ENCODE measurements at regions not wholly inside any gene's neighbourhood (a gene's known extent, or its start where the extent isn't known, plus 50 kb on each side); places are given as distances from the start of the nearest gene placed in this dataset.

DNA sequence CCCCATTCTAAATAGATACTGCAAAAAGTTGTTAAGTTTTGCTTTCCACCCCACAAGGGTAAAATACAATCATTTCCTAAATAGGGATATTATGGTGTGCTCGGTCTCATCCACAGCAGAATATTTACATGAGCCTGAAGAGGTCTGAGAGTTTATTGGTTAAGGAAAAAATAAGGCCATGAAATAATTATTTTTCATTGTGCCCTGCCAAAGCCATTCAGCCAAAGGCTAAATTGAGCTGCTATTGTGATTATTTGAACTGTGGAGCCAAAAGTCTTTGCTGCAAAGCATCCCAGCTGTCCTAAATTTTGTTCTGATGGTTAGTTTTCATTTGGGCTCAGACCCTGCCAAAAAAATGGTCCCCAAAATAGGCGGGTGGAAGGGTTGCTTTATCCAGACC, 298.7 kb upstream of the ESRRG start:
- ATAC-seq = no peak
- intact Hi-C loops (cut with micrococcal nuclease; ENCODE audit: unreplicated experiment) (no loop called here), in situ Hi-C loops (cut with MboI) (no loop called here)
- no peak overlapping the region for H2AFZ ChIP-seq (ENCODE audit: control insufficient read depth, low read depth, low read length)
- H3K9ac ChIP-seq (ENCODE audit: control insufficient read depth, insufficient read depth, low read length) = no peak overlapping the region
- H3K36me3 ChIP-seq (ENCODE audit: control insufficient read depth in 2 of 2, insufficient read depth in 2 of 2, low read length in 1 of 2) = no peaks in the 10 kb centered on the region
- H3K4me3 ChIP-seq = no peak overlapping the region
- no peaks in the 10 kb centered on the region for H3K9me3 ChIP-seq (replicated peaks; ENCODE audit: control insufficient read depth, insufficient read depth, low read length)
- BruUV-seq (replicated peaks) = no TSS peak
- ChIA-PET SMC1A (ENCODE audit: uncharacterized antibody, unreplicated experiment) (no interaction called here), CTCF (no interaction called here), RAD21 (ENCODE audit: unreplicated experiment) (no interaction called here), POLR2A (no interaction called here)
- H3K27ac ChIP-seq (ENCODE audit: control insufficient read depth, insufficient read depth) = no peak overlapping the region
- no peak overlapping the region for H3K4me2 ChIP-seq (ENCODE audit: control insufficient read depth, insufficient read depth)
- no peak for DNase-seq (ENCODE audit: low read depth, low spot score)
- H3K79me2 ChIP-seq (ENCODE audit: control insufficient read depth, insufficient read depth, low read length) = no peaks in the 10 kb centered on the region
- no peak for TF ChIP-seq IKZF1 (conservative IDR thresholded peaks at IDR 0.05)
- TF ChIP-seq, protein P1, sequence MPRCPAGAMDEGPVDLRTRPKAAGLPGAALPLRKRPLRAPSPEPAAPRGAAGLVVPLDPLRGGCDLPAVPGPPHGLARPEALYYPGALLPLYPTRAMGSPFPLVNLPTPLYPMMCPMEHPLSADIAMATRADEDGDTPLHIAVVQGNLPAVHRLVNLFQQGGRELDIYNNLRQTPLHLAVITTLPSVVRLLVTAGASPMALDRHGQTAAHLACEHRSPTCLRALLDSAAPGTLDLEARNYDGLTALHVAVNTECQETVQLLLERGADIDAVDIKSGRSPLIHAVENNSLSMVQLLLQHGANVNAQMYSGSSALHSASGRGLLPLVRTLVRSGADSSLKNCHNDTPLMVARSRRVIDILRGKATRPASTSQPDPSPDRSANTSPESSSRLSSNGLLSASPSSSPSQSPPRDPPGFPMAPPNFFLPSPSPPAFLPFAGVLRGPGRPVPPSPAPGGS (IDR thresholded peaks at IDR 0.05; ENCODE audit: borderline replicate concordance, insufficient read depth, low read depth, low read length, poor library complexity, severe bottlenecking) = no peak
- peaks cover 2% of the 10 kb centered on the region; the same call in 1 of the 2 replicates for H3K4me1 ChIP-seq (ENCODE audit: control insufficient read depth, insufficient read depth, low read length)
- no peak for FAIRE-seq
- no peaks in the 10 kb centered on the region for H4K20me1 ChIP-seq (ENCODE audit: control insufficient read depth, insufficient read depth)
- peaks cover 0 to 3% of the 10 kb centered on the region in 2 experiments; a peak in 2 of 4 replicates for H3K27me3 ChIP-seq (replicated peaks in 1 of 2; ENCODE audit: control insufficient read depth in 2 of 2, insufficient read depth in 2 of 2, low read length in 1 of 2)
- 2% methylated on average over 2 of the region's 2 CpGs for WGBS (ENCODE audit: insufficient coverage, insufficient replicate concordance, low lambda C conversion rate, missing lambda C conversion rate)

DNA sequence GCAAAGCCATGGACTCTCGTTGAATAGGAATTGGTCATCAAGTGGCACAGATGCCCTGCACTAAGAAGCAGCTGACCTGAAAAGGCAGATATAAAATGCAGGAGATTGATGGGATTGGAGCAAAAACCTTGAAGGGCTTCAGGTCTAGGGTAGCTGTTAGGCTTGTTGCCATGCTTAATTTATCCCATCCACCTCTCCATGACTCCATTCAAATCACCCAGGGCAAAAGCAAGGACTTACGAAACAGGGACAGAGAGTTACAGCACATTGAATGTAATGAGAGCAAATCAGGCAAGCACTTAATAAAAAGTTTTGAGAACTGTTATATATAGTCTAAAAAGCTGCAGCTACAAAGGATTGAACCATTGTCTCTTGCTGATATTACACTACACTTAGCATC, 298.2 kb upstream of the ESRRG start:
- Histone ChIP-seq H3K4me1 (ENCODE audit: control insufficient read depth, insufficient read depth, low read length) (no peaks in the 10 kb centered on the region), H3K9me3 (replicated peaks; ENCODE audit: control insufficient read depth, insufficient read depth, low read length) (no peaks in the 10 kb centered on the region), H3K4me2 (ENCODE audit: control insufficient read depth, insufficient read depth) (no peak overlapping the region), H3K79me2 (ENCODE audit: control insufficient read depth, insufficient read depth, low read length) (no peaks in the 10 kb centered on the region), H2AFZ (ENCODE audit: control insufficient read depth, low read depth, low read length) (no peak overlapping the region), H3K27ac (ENCODE audit: control insufficient read depth, insufficient read depth) (no peak overlapping the region), H4K20me1 (ENCODE audit: control insufficient read depth, insufficient read depth) (no peaks in the 10 kb centered on the region), H3K9ac (ENCODE audit: control insufficient read depth, insufficient read depth, low read length) (no peak overlapping the region), H3K4me3 (no peak overlapping the region), H3K27me3 (replicated peaks in 1 of 2; ENCODE audit: control insufficient read depth in 2 of 2, insufficient read depth in 2 of 2, low read length in 1 of 2) (peaks cover 0 to 3% of the 10 kb centered on the region in 2 experiments; a peak in 2 of 4 replicates), H3K36me3 (ENCODE audit: control insufficient read depth in 2 of 2, insufficient read depth in 2 of 2, low read length in 1 of 2) (no peaks in the 10 kb centered on the region)
- ChIA-PET RAD21 (ENCODE audit: unreplicated experiment) (no interaction called here), SMC1A (ENCODE audit: uncharacterized antibody, unreplicated experiment) (no interaction called here), POLR2A (no interaction called here), CTCF (no interaction called here)
- no peak for ATAC-seq
- WGBS (ENCODE audit: insufficient coverage, insufficient replicate concordance, low lambda C conversion rate, missing lambda C conversion rate) = 0% methylated on average over 2 of the region's 2 CpGs
- no peak for FAIRE-seq
- in situ Hi-C loops (cut with MboI) (no loop called here), intact Hi-C loops (cut with micrococcal nuclease; ENCODE audit: unreplicated experiment) (no loop called here)
- BruUV-seq (replicated peaks) = no TSS peak
- no peak for TF ChIP-seq SUPT20H (IDR thresholded peaks at IDR 0.05; ENCODE audit: borderline replicate concordance, control insufficient read depth, low read depth, low read length)
- TF ChIP-seq EZH2 (IDR thresholded peaks at IDR 0.05; ENCODE audit: borderline replicate concordance, control insufficient read depth, low read depth, low read length) = no peak
- no peak for TF ChIP-seq SMC3 (IDR thresholded peaks at IDR 0.05; ENCODE audit: borderline replicate concordance, low read length)
- TF ChIP-seq RAD51 (IDR thresholded peaks at IDR 0.05) = no peak
- TF ChIP-seq MYB (IDR thresholded peaks at IDR 0.05; ENCODE audit: borderline replicate concordance, low read depth, low read length) = no peak
- no peak for TF ChIP-seq DPF2 (IDR thresholded peaks at IDR 0.05)
- no peak for TF ChIP-seq ZSCAN29 (IDR thresholded peaks at IDR 0.05)
- DNase-seq (ENCODE audit: low read depth, low spot score) = no peak

All from GM12878 (cell line).